T-helper 22 cell (primary cell): ENCODE measurements at regions not wholly inside any gene's neighbourhood (a gene's known extent, or its start where the extent isn't known, plus 50 kb on each side); places are given as distances from the start of the nearest gene placed in this dataset.
"Not testable (repeated sequence)": the region's sequence is repeated elsewhere in the genome, so short reads cannot be mapped to it uniquely, and the experiment has no call there.

ENCODE experiments used
- DNase-seq: peaks from one replicate; pipeline ENCODE4 v3.0.0-alpha.2; 2020; ENCODE audit warnings: low read depth

GRCh38 chr22:48490500-48491411 is 1336.9 kb downstream of the BRD1 start:
- DNase-seq: no peak

GRCh38 chr22:48489551-48490499 is 1337.8 kb downstream of the BRD1 start:
- DNase-seq: no peak

- no peak for DNase-seq
Observed at GRCh38 chr22:48488611-48489511, 1338.8 kb downstream of the BRD1 start.

DNA sequence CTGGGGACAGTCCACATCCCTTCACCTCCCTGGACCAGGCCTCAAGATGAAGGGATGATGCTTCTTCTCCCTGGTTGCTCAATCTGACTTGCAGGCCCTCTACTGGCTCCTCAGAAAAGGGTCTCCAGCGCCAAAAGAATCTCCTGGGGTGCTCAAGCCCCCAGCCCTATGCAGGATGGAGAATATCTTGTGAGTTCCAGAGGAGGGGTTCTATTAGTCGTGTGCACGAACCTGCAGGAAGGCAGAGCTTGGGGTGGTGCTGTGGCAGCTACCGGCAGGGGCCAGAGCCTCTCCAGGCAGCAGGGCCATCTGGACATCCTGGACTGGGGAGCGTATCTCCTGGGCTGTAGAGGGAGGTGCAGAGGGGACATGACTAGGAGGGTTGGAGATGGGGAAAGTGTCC is 1339.5 kb downstream of the BRD1 start:
- DNase-seq: no peak

DNA sequence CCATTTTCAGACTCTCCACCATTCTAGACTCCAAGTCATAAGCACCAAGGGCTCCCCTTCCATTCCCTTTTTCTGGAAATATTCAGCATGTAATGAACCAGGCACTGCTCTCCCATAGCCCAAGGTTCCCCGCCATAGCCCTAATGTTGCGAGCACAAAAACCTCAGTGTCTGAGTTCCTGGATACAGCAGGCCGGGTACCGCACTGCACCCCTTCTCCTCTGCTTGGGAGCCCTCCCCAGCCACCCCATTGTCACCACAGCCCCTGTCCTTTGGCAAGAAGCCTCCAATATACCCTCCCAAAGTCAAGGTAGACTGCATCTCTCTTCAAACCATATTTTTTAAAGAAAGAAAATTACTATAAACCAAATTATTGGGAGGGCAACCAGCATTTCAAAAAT is 1341.1 kb downstream of the BRD1 start:
- no peak for DNase-seq

GRCh38 chr22:48486134-48486532 is 1341.5 kb downstream of the BRD1 start:
- DNase-seq: no peak

DNA sequence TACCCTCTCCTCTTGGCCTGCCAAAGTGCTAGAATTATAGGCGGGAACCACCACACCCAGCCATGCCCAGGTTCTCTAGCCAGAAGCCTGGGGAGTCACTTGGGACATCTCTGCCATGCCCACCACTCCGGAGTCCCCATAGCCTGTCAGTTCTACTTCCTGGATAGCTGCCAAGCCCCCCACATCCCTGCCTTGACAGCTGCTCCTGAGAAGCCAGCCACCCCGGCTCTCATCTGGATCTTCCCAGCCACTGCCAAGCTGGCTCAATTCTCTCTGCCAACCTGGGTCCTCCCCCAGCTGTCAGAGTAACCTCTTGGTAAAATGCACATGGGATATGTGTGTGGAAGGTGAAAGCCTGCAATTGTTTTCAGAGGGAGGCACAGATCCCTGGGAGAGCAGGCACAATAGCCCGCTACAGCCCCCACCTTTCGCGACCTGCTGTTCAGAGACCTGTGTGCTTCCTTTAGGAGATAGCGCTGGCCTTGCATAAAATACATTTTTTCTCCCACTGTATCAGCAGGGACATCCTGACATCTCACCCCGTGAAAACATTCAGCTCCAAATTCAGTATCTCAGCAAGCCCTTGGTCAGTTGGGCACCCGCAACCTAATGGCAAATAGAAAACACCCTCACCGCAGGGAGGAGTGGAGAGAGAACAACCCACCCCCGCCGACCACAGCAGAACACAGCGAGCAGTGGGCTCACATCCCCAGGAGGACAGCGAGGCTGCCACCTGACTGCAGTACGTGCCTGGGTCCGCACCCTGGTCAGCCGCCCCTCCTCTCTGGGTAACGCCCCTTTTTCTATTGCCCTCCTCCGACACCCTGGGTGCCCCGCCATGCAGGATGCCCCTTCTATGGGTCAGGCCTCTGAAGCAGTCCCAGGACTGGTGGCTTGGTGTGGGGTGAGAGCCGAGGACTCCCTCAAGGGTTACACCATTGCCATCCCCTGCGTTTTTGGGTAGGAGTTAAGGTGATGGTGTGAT is 1342.2 kb downstream of the BRD1 start:
- DNase-seq: no peak

- no peak for DNase-seq
Observed at GRCh38 chr22:48483764-48484528, 1343.7 kb downstream of the BRD1 start.

DNA sequence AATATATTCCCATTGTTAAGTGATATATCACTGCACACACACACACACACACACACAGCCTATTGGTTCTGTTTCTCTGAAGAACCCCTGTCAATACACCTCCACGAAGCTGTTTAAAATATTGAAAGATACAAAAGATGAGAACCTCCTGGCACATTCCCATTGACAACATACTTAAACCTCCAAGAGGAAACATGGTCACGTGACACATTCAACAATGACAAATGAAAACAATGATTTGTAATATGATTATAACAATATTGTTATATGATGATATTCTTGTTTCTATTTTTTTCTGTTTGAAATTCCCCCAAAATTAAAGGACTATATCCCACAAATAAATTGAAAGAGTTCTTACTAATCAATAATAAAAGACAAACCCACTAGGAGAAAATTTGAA is 1344.9 kb downstream of the BRD1 start:
- no peak for DNase-seq

- not testable (repeated sequence) for DNase-seq
Observed at GRCh38 chr22:48482198-48482597, 1345.5 kb downstream of the BRD1 start.

GRCh38 chr22:48481748-48482147 is 1345.9 kb downstream of the BRD1 start:
- DNase-seq: no peak

DNA sequence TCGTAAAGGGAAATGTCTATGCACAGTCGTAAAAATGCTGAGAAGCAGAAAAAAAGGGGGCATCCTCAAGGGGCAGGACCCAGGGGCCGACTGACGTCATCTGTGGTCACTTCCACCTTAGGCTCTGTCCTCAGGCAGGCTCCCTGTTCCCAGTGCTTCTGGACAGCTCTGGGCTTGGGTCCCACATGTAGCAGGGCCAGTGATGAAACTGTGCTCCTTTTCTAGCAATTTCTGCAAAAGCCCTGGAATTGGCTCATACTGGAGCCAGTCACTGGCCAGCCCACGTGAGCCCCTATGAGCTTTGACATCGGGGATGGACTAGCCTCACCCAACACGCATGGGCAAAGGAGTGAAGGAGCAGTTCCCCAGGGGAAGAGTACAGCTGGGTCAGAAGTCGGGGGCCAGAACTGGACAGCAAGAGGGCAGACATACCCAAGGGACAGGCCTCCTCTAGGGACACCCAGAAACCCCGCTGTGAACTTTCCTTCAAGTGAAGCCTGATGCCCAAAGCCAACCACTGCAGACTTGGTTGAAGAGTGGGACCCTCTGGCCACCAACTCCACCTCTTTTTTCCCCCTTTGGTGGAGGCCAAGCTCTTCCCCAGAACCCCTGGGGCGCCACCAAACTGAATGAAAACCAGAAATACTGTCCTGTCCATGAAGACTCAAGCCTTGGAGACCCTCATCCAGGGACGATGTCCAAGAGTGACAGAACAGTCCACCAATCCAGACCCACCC is 1349.0 kb downstream of the BRD1 start:
- DNase-seq: no peak

- no peak for DNase-seq
Observed at GRCh38 chr22:48478124-48478523, 1349.5 kb downstream of the BRD1 start.

DNA sequence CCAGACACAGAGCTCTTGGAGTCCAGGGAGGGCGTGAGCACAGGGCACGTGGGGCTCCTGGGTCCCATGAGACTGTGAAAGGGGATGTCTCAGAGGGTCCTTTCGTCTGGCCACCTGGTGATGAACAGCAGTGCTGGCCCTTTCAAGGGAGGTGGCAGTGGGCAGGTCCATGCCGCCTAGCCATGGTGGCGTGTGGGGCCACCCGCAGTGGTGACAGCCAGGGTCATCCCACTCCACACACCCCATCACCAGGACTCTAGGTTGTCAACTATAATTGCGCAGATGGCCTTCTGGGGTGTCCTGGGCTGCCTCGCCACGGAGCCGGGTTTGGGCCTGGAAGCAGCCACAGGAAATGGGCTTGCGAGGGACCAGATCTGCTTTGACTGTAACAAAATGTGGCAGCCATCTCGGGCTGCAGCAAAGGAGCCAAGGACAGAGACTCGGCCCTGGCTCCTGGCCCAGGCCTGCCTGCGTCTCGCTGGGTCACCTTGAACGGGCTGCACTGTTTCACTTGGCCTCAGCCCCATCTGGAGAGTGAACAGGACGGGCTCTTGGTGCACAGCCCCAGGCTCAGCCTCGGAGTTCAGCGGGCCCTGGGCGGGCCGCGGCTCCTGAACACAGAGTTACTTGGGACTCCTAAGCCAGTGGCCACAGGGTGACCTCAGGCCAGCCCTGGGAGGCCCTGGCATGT is 1350.5 kb downstream of the BRD1 start:
- no peak for DNase-seq

- no peak for DNase-seq
Observed at GRCh38 chr22:48476577-48476976, 1351.1 kb downstream of the BRD1 start.

DNA sequence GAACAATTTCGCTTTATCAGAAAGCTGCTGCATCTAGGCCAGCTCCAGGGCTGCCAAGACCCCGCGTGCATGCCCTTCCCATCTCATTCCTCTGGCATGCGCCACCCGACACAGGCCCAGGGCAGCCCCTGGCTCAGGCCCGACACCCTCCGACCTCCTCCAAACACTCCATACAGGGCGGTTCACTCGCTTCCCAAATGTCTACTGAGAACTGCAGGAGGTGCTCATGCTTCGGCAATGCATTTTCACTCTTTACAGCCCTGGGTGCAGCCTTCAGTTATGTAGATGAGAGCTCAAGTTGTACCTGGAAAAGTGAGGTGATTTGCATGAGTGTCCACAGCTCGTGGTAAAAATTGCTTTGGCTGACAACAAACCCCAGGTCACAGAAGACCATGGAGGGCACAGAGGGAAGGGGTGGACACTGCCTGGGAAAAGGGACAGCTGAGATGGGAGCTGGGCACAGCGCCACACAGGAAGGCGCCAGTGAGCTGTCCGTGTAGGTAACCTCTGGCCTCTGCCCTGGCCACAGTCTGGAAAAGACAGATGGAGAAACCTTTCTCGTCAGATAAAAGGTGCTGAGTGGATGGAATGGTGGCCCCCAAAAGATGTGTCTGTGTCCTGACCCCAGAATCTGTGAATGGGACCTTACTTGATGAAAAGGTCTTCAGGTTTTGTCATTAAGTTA is 1351.9 kb downstream of the BRD1 start:
- DNase-seq: no peak

DNA sequence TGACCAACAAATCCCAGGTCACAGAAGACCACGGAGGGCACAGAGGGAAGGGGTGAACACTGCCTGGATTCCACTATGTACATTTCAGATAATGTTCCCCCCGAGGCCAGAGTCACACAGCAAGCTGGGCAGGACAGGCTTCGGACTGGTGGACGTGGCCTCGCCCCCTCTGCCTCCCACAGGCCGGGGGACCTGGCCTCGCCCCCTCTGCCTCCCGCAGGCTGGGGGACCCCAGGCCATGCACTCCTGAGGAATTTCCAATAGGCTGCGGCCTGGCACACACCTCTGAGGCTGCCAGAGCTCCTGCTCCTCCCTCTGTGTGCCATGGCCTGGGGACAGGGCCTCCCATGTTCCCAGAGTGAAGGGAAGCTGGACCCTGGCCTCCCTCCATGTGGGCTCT is 1352.8 kb downstream of the BRD1 start:
- no peak for DNase-seq

GRCh38 chr22:48473202-48473601 is 1354.5 kb downstream of the BRD1 start:
- DNase-seq: no peak
